Kidney tubule cell (primary cell): ENCODE measurements at regions not wholly inside any gene's neighbourhood (a gene's known extent, or its start where the extent isn't known, plus 50 kb on each side); places are given as distances from the start of the nearest gene placed in this dataset.
A peak's percentile ranks its signal among the peaks of the same experiment; 100 is the strongest.

Experiments used
- DNase-seq: peaks from one replicate; pipeline ENCODE4 v3.0.0-alpha.2; 2018; ENCODE audit warnings: low spot score

DNA sequence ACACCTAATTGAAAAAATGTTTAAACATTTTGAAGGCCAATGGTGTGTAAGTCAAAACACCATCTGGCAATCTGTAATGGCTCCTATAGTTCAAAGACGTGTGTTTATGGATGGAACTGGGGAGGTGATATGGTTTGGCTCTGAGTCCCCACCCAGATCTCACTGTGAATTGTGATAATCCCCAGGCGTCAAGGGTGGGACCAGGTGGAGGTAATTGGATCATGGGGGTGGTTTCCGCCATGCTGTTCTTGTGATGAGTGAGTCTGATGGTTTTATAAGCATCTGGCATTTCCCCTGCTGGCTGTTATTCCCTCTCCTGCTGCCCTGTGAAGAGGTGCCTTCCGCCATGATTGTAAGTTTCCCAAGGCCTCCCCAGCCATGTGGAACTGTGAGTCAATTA is 52.2 kb downstream of the ADRA2C start:
- DNase-seq, result no peak

DNA sequence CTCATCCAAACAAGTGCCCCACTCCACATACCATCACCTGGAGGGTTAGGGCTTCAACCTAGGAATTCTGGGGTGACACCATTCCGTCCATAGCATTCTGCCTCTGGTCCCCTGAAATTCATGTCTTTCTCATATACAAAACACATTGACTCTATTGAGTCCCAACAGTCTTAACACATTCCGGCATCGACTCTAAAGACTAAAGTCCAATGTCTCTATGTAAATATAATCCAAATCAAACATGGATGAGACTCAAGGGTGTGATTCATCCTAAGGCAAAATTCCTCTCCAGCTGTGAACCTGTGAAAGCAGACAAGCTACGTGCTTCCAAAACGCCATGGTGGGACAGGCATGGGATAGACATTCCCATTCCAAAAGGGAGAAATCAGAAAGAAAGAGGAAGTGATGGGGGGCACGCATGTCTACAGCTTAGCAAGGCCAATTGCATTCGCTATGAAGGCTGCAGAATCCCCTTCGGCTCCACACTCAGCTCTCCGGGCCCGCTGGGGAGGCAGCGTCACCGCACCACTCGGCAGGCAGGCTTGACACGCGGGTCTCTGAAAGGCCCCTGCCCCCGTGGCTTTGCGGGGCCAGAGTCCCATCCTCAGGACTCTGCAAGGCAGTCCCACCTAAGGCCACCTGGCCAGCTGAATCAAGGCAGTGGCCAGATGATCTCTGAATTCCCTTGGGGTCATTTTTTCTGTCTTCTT is 53.2 kb downstream of the ADRA2C start:
- DNase-seq, result no peak

GRCh38 chr4:3820016-3820805 is 54.0 kb downstream of the ADRA2C start:
- no peak for DNase-seq

GRCh38 chr4:3820806-3821579 is 54.8 kb downstream of the ADRA2C start:
- no peak for DNase-seq

- no peak for DNase-seq
Observed at GRCh38 chr4:3821580-3822229, 55.5 kb downstream of the ADRA2C start.

- DNase-seq, result no peak
Observed at GRCh38 chr4:3822230-3822947, 56.2 kb downstream of the ADRA2C start.

- DNase-seq, result no peak
Observed at GRCh38 chr4:3823496-3824341, 57.5 kb downstream of the ADRA2C start.

GRCh38 chr4:3824521-3825270 is 58.5 kb downstream of the ADRA2C start:
- DNase-seq, result no peak

GRCh38 chr4:3825530-3825929 is 59.3 kb downstream of the ADRA2C start:
- no peak for DNase-seq

DNA sequence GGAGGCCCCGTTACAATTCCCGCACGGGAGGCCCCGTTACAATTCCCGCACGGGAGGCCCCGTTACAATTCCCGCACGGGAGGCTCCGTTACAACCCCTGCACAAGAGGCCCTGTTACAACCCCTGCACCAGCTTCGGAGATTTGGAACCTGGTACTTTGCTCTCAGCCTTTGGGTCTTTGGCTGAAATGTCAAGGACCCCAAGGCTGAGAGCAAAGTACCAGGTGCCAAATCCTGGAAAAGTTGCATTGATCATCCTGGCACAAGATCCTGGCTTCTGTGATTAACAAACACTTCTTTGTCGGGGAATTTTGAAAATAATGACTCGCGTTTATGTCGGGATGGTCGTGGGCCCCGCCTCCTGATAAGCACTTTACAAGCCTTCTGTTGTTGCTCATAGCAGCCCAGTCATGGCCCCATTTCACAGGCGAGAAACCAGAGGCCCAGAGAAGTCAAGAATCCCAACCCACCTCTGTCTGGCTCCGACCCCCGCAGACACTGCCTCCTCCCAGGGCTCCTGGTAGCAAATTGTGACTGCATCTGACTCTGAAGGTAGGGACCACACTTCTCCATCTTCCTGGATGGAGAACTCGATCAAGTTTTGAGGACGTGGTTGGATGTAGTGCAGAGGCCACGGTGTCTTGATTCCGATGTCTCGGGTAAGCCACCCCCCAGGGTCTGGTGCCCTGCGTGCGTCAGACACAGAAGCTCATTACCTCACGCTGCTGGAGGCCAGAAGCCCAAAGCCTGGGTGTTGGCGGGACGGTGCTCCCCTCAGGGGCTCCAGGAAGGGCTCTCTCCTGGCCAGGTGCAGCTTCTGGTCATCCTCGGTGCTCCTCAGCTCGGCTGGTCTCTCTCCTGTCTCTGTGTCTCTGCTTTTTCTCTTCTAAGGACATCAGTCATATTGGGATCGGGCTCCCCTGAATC is 60.3 kb downstream of the ADRA2C start:
- DNase-seq, result peak; percentile 2

DNA sequence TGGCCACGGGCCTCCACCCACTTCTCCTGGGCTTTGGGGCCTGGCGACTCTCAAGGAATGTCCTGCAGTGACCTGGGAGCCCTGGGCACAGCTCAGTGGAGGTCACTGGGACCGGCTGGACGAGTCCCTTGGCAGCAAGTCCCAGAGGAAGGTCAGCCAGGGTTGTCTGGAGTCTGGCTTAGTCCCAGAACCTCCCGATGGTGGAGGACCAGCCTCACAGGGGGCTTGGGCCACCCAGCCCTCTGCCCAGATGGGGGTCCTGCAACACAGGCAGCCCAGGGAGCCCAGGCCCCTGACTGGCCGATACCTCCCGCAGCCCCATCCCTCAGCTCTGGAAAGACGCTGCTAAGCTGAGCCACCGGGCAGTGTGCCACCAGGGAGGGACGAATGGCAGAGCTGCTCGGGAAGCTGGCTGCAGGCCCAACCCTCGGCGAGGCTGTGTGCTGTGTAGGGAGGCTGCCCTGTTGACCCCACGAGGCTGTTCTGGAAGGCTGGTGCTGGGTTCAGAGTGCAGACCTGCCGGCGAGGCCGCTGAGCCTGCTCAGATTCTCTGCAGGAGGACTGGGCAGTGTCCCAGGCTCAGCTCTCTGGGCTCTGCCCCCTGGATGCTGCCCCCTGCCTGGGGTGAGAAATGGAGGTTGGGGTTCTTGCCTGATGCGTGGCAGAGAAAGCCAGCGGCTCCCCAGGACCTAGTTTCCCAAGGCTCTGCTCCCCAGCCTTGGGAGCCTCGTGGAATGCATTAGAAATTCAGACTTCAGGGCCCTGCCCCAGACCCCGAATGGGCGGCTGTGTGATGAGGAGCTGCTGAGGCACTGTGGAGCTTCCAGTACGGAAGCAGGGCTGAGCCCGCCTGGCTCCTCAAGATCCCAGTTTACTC is 61.7 kb downstream of the ADRA2C start:
- peak; percentile 13 for DNase-seq

DNA sequence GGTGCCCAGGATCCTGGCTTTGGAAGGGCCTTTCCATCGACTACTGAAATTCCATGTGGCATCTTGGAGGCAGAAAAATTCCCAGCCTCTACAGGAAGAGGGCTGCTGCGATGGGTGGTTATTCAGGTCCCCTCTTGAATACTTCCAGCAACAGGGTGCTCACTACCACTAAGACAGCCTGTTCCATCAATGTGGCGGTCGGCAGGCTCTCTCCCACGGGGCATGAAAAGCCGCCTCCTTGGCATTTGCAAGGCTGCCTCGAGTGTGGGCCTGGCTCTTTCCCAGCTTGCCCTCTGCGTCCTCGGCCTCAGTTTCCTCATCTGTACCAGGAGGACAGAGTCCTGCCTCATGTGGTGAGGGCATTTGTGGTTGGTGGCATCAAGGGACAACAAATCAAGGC is 62.4 kb downstream of the ADRA2C start:
- no peak for DNase-seq

GRCh38 chr4:3829211-3829955 is 63.2 kb downstream of the ADRA2C start:
- no peak for DNase-seq

DNA sequence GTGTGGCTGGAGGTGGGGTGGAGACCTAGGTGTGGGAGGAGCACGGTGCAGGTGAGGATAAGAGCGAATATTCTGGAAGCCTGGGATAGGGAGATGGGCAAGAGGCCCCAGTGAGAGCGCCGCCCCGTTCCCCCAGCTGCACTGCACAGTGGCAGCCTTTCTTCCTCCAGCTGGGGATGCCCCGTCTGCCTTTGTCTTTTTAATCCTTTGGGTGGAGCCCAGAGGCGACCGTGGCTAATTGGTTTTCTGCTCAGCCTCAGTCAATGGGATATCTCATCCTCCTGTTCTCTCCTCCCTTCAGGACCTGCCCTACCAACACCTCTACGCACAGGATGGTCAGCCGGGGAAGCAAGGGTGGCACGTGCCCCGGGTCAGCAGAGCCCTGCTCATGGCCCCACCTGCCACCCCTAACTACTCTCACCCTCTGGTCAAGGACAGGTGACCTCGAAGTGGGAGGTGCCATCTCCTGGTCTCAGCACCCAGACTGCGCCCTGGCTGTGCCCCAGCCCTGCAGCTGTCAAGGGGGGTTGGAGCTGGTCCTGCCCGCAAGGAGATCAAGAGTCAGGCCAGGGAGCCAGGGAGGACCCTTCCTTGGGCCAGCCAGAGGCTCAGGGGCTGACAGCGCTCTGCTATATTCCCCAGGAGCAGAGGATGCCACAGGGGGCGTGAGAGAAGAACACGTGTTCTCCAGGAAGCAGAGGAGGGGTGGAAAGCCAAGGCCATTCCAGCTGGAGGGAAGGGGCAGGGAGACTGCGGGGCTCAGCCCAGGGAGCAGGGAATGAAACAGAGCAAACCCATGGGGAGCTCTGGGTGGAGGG is 64.0 kb downstream of the ADRA2C start:
- no peak for DNase-seq

- DNase-seq, result no peak
Observed at GRCh38 chr4:3830774-3831528, 64.8 kb downstream of the ADRA2C start.
